ENCODE measurements at regions not wholly inside any gene's neighbourhood (a gene's known extent, or its start where the extent isn't known, plus 50 kb on each side); places are given as distances from the start of the nearest gene placed in this dataset.

- H3K9me1 ChIP-seq (ENCODE audit: insufficient read depth, low read length): no peaks in the 10 kb centered on the region
- H2AK5ac ChIP-seq (ENCODE audit: low read depth, low read length): no peak overlapping the region
- no peak overlapping the region for H2BK20ac ChIP-seq (ENCODE audit: low read depth, low read length)
- H3K23ac ChIP-seq (ENCODE audit: low read depth, low read length): no peak overlapping the region
- H3K79me1 ChIP-seq (ENCODE audit: low read depth in 1 of 2, low read length in 2 of 2): no peaks in the 10 kb centered on the region
- CTCF ChIA-PET: no interaction called here
- H3K18ac ChIP-seq (ENCODE audit: low read depth, low read length): no peak overlapping the region
- peaks cover 11% of the 10 kb centered on the region; the same call in 1 of the 2 replicates for H3K9me3 ChIP-seq (ENCODE audit: control insufficient read depth, insufficient read depth, low read length)
- H3K4me1 ChIP-seq (ENCODE audit: control insufficient read depth, insufficient read depth, low read length): no peaks in the 10 kb centered on the region
- H2AFZ ChIP-seq (replicated peaks; ENCODE audit: low read length, poor library complexity): no peak overlapping the region
- no peak overlapping the region for H2BK5ac ChIP-seq (ENCODE audit: low read depth, low read length, poor library complexity, severe bottlenecking)
- dilution Hi-C loops (cut with HindIII; ENCODE audit: low sequenced_read_pairs, unreplicated experiment): no loop called here
- no peak overlapping the region for H2BK15ac ChIP-seq (ENCODE audit: low read depth, low read length)
- ATAC-seq (ENCODE audit: low read depth) (no peak), DNase-seq (no peak)
- WGBS, 2 experiments (ENCODE audit: extremely low coverage in 2 of 2, insufficient read length in 1 of 2): 100% methylated on average over 1 of the region's 6 CpGs; no CpG with 5 or more reads in 1 of the 2 experiments
- no peak overlapping the region for H3K4ac ChIP-seq (ENCODE audit: low read depth, low read length)
- TF ChIP-seq ELK1 (IDR thresholded peaks at IDR 0.05; ENCODE audit: borderline replicate concordance, low read depth, low read length) (no peak), RFX5 (IDR thresholded peaks at IDR 0.05; ENCODE audit: low read depth, low read length) (no peak)
- intact Hi-C loops (cut with micrococcal nuclease): no loop called here
- no peak overlapping the region for H2BK120ac ChIP-seq (ENCODE audit: low read depth, low read length)
- H3K27ac ChIP-seq (ENCODE audit: insufficient read depth, low read length): no peak overlapping the region
- no peaks in the 10 kb centered on the region for H4K20me1 ChIP-seq (ENCODE audit: insufficient read depth, low read length)
- no peak overlapping the region for H2AK9ac ChIP-seq (replicated peaks; ENCODE audit: low read depth, low read length, poor library complexity)
- H4K91ac ChIP-seq (ENCODE audit: insufficient read depth, low read depth, low read length): no peak overlapping the region
- POLR2A ChIA-PET (ENCODE audit: unreplicated experiment): no interaction called here
- no peak overlapping the region for H3K14ac ChIP-seq (replicated peaks; ENCODE audit: low read depth, low read length)
- BruUV-seq (replicated peaks): no TSS peak
- H3K4me2 ChIP-seq (ENCODE audit: low read depth, low read length): no peak overlapping the region
- H3K4me3 ChIP-seq (ENCODE audit: insufficient read depth, low read depth, low read length): no peak overlapping the region
- H4K5ac ChIP-seq (ENCODE audit: low read depth, low read length): no peak overlapping the region
- H4K8ac ChIP-seq (ENCODE audit: low read depth in 2 of 2, low read length in 2 of 2): no peak overlapping the region
- no peaks in the 10 kb centered on the region for H3K27me3 ChIP-seq (ENCODE audit: control insufficient read depth, insufficient read depth, low read length)
- no peak overlapping the region for H3K56ac ChIP-seq (ENCODE audit: extremely low read depth, insufficient read depth, low read length)
- no peak overlapping the region for H3K9ac ChIP-seq (ENCODE audit: low read depth, low read length)
- no peaks in the 10 kb centered on the region for H3K36me3 ChIP-seq (ENCODE audit: control insufficient read depth, insufficient read depth, low read length)
- in situ Hi-C loops (cut with MboI; ENCODE audit: low sequenced_read_pairs): no loop called here
Observed at GRCh38 chr5:18544421-18544820, 910.2 kb downstream of the TAF11L14 start.

All from IMR-90 (cell line).